Body of pancreas (tissue), 4 donors: ENCODE measurements at regions not wholly inside any gene's neighbourhood (a gene's known extent, or its start where the extent isn't known, plus 50 kb on each side); places are given as distances from the start of the nearest gene placed in this dataset.

ENCODE experiments used
- CTCF ChIP-seq, 7 experiments: fragments of 450-650 bp in 4 of 7; fragments of 200-600 bp in 3 of 7; sonication (generic) in 3 of 7; IDR thresholded peaks; one replicate each; pipeline ENCODE4 v1.5.1; 2016 to 2019; ENCODE audit warnings: antibody characterized with exemption in 7 of 7
- POLR2A ChIP-seq, 3 donors: fragments of 450-650 bp; IDR thresholded peaks; one replicate each; pipeline ENCODE4 v1.6.1; 2016; ENCODE audit warnings: antibody characterized with exemption in 3 of 3, mild to moderate bottlenecking in 2 of 3

GRCh38 chr10:108496106-108496505, 1331.6 kb upstream of the SORCS1 start:
- TF ChIP-seq CTCF (IDR thresholded peaks at IDR 0.05) (no peak), POLR2A (IDR thresholded peaks at IDR 0.05) (no peak)
